ENCODE measurements at regions not wholly inside any gene's neighbourhood (a gene's known extent, or its start where the extent isn't known, plus 50 kb on each side); places are given as distances from the start of the nearest gene placed in this dataset.

DNA sequence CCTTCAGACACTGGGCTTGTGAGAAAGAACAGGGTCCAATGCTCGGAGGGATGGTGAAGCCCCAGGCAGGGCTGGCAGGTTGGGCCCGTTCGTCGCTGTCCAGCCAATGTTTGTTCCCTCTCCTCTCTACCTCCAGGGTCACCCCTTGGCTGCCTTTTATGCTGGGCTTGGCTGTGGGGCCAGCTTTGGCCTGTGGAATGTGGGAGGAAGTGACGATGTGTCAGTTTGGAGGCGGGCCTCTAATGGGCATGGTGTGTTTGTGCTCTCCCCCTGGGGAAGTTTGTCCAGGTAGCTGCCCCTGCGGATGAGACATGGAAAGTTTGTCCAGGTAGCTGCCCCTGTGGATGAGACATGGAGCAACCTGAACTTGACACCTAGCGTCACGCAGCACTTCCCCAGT, 236.7 kb downstream of the GLRX3 start:
- no peak for DNase-seq

GRCh38 chr10:130377986-130378540, 241.9 kb downstream of the GLRX3 start:
- no peak for DNase-seq

GRCh38 chr10:130378556-130379400, 242.6 kb downstream of the GLRX3 start:
- no peak for DNase-seq

- DNase-seq = no peak
Measured at GRCh38 chr10:130380056-130380455, 243.9 kb downstream of the GLRX3 start.

DNA sequence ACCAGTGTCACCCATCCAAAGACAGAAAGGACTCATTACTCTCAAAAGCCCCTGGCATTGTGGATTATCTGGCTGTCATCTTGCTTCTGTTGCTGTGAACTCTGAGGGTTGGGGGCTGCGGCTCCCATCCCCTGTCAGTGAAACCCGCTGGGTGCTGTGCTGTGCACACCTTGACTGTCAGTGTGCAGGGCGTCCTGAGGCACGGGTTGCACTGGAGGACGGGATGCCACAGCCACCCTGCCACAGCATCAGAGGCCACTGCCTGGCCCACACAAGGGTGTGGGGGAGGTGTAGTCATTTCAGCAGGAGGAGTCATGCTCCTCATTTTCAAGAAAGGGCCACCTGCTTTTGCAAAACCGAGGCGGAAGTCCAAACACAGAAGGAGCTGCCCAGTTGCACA, 245.8 kb downstream of the GLRX3 start:
- no peak for DNase-seq

DNA sequence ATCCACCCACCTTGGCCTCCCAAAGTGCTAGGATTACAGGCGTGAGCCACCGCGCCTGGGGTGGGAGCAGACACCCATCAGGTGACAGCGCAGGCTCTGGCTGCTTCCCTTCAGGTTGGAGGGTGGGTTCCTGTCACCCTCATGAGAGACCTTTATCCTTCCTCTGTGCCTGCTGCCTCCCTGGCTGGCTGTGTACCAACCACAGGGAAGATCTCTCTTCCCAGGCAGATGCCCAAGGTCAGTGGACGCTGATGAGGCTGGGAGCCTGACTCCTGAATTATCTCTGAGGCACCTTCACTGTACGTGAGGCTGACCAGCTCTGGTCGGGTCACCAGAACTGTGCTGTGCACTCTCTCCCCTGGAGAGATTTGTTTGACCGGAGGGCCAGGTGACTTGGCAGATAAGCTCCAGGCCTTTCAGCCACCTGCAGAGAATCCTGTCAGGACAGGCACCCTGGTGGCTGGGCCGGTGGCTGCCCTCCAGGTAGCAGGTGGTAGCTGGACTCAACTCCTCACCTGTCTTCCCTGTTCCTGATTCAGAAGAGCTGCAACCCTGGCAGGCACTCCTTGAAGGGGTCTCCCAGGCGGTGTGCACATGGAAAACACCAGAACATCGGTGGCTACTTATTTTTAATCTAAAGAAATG, 251.9 kb downstream of the GLRX3 start:
- DNase-seq = no peak

DNA sequence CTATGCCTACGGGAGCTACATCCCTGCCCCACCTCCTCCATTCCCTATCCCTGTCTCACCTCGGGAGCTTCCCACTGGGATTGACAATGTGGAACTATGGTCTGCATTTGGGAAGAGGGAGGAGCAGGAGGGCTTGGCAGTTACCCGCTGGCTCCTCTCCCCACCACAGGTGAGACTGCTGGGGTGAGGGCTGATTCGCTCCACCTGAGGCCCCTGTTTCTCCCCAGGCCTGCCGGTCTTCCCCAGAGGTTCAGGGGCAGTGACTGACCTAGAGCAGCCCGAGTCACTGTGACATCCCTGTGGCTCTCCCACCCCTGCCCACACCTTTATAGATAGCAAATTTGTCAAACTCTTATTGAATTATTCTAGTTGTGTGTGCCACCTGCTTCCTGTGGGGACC, 252.6 kb downstream of the GLRX3 start:
- DNase-seq = no peak

DNA sequence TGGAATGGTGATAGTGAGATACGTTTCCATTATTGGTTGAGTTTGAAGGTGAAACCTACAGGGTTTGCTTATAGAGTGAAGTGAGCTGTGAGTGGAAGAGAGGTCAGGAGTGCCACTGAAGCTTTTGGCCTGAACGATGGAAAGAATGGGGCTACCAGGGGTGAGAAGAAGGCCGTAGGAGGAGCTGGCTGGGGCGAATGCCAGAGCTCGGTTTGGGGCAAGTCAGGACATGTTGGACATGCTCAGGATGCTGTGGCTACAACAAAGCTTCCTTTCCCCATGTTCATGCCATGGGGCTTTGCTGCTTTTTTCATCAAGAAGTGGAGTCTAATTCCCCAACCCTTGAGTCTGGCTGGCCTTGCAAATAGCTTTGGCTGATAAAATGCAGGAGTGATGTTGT, 253.7 kb downstream of the GLRX3 start:
- DNase-seq = no peak

- DNase-seq = no peak
Measured at GRCh38 chr10:130392031-130392430, 255.8 kb downstream of the GLRX3 start.

GRCh38 chr10:130393342-130393741, 257.2 kb downstream of the GLRX3 start:
- DNase-seq = no peak

DNA sequence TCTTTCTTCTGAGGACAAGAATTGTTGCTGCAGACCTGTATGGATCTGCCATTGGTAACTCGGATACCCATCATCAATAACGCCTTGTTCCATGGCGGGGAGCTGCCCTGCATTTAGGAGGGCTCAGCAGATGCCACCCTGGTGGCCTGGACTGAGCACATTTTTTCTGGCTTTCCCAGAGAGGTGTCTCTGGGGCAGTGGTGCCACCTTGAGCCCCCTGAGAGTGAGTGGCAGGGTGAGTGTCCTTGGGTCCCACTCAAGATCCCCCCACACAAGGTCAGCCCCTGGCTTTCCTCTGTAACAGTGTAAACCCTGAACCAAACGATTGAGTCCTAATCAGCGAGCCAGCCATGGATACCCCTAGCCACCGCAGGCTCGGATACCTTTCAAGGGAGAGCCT, 258.6 kb downstream of the GLRX3 start:
- DNase-seq = no peak

- no peak for DNase-seq
Measured at GRCh38 chr10:130395248-130395936, 259.2 kb downstream of the GLRX3 start.

DNA sequence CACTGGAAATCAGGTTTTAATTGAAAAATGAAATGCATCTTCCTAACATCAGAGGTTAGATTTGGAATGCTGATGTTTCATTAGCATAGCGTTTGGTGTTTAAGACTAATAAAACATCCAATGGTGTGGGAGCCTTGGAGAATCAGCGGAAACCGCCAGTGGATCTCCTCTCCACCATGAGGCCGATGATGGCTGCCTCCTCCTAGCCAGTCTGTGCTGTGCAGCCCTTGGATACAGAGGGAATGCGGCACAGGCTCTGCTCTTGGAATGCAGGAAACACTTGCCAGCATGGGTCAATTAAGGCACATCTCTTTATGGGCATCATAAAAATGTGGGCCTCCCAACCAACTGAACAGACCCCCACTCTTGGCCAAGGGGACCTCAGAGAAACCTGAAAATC, 259.9 kb downstream of the GLRX3 start:
- DNase-seq = no peak

- no peak for DNase-seq
Measured at GRCh38 chr10:130398090-130398994, 262.2 kb downstream of the GLRX3 start.

GRCh38 chr10:130399425-130399950, 263.3 kb downstream of the GLRX3 start:
- DNase-seq = no peak

DNA sequence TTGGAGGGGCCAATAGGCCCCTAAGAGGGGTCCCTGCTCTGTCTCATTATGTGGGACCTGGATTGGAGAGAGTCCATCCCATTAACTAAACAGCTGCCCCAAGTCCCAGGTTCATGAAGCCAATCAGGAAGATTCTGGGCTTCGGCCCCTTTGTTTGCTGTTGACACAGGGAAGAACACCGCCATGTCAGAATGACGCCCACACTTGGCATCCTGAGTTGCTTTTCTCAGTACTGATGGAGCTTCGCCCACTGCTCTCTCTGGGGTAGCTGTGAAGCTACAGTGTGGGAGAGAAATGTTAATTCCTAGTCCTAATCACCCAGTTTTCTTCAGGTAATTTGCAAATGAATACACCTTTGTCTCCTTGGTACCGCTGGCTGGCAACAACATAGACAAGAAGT, 264.7 kb downstream of the GLRX3 start:
- no peak for DNase-seq

GRCh38 chr10:130401860-130402765, 265.9 kb downstream of the GLRX3 start:
- no peak for DNase-seq

DNA sequence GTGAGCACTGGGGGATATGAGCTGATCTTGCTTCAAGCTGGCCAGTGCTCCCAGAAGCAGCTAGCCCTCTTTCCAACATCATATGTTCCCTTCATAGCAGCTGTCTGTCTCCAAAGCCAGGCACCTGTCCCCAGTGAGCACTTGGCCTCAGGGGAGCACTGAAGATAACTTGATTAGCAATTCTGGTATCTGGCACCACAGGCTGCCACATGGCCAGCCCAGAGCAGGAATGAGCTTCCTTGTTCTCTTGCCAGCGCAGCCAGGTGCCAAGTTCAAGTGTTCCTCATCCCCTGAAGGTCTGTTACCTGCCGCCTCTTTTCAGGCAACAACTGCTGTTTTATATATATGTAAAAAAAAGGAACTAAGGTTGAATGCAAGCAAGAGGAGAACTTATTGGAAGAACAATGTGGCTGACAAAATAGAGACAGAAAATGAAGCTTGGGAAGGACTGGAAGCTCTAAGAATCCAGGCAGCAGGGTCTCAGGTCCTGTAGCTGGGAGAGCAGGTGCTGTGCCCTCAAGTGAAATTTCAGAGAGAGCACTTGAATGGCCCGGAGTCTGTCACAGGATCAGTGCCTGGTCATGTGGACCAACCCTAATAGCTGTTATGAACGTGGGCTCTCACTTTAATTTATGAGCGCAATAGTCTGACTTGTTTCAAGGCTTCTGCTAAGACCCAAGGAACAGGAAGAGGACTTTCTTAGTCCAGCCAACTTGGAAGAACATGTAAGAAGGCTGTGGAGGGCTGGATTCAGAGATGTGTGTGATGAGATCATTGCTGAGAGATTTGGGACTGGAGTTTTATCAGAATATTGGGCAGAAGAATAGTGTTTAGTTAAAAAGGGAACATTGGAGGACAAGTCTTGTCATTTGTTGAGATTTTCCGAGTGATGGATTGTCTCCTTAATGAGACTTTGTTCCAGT, 267.2 kb downstream of the GLRX3 start:
- no peak for DNase-seq

GRCh38 chr10:130404476-130405055, 268.4 kb downstream of the GLRX3 start:
- DNase-seq = no peak

DNA sequence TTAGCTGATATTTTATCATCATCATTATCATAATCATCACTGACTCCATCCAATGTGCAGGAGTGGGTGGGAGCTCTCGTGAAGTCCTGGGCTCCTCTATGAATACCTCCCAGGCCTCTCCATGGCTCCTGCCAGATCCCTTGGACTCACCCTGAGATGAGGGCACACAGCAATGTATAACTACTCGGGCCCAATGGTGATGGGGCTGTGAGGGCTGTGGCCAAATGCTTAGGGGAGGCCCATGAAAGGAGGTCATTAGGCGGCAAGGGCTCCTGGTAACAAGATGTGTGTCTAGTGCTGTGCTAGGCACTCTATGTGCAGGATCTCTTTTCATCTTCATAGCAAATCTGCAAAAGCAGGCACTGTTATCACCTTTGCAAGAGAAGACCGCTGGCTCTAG, 270.9 kb downstream of the GLRX3 start:
- DNase-seq = no peak
